Vagina (tissue), 2 donors: ENCODE measurements at regions not wholly inside any gene's neighbourhood (a gene's known extent, or its start where the extent isn't known, plus 50 kb on each side); places are given as distances from the start of the nearest gene placed in this dataset.
"Not testable (repeated sequence)": the region's sequence is repeated elsewhere in the genome, so short reads cannot be mapped to it uniquely, and the experiment has no call there.

Source experiments
- DNase-seq, 2 donors: peaks; one replicate each; pipeline ENCODE4 v3.0.0-alpha.2; 2017; ENCODE audit errors: extremely low spot score in 2 of 2
- H3K27ac ChIP-seq: fragments of 200-600 bp; sonication (generic); one replicate; pipeline ENCODE4 v1.5.1; 2019
- H3K27me3 ChIP-seq: fragments of 200-600 bp; sonication (generic); one replicate; pipeline ENCODE4 v1.5.1; 2019
- H3K36me3 ChIP-seq, 2 donors: fragments of 200-600 bp; sonication (generic); one replicate each; pipeline ENCODE4 v1.5.1; 2017 to 2019
- H3K4me1 ChIP-seq: fragments of 200-600 bp; sonication (generic); one replicate; pipeline ENCODE4 v1.5.1; 2019
- H3K4me3 ChIP-seq, 2 donors: fragments of 200-600 bp; sonication (generic); 1 replicate in 1 of 2; 2 replicates in 1 of 2; pipeline ENCODE4 v1.5.1; 2016 to 2019
- H3K9me3 ChIP-seq: fragments of 200-600 bp; sonication (generic); one replicate; pipeline ENCODE4 v1.5.1; 2019
- POLR2A ChIP-seq, 2 donors: fragments of 450-650 bp; IDR thresholded peaks; one replicate each; pipeline ENCODE4 v1.6.1; 2017; ENCODE audit warnings: antibody characterized with exemption in 2 of 2, mild to moderate bottlenecking in 2 of 2, moderate library complexity in 2 of 2
- POLR2AphosphoS5 ChIP-seq, 2 donors: sonication (generic); formaldehyde crosslinking; IDR thresholded peaks; one replicate each; pipeline ENCODE4 v1.9.0; 2017; ENCODE audit warnings: antibody characterized with exemption in 2 of 2, mild to moderate bottlenecking in 2 of 2, low read depth in 1 of 2; ENCODE audit not compliant: insufficient read depth in 1 of 2
- intact Hi-C: fragments of 100-400 bp; cut with DNase I; formaldehyde crosslinking; loops from one replicate; pipeline ENCODE4 v1.15.1; 2023
- TF ChIP-seq, protein P1 (sequence below), 3 experiments: fragments of 450-650 bp in 2 of 3; fragments of 200-600 bp in 1 of 3; sonication (generic) in 1 of 3; IDR thresholded peaks; one replicate each; pipeline ENCODE4 v1.5.1; 2017 to 2019; ENCODE audit warnings: antibody characterized with exemption in 3 of 3, mild to moderate bottlenecking in 2 of 3, moderate library complexity in 2 of 3

DNA sequence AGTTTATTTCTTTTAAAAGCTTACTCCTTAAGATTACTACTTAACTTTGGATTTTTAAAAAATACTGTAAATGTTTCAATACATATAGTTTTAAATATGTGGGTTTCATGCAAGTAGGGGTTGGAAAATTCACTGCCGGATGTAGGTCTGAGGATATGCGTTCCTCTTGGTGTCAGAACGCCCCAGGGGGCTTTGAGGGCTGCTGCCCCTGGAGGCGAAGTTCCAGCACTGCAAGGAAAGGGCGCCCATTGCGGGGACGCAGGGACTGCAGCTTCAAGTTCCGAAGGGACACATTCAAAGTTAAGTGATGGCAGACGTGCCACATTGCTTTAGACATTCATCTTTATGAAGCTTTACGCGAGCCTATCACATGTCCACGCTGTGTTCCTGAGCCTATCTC lies 152.9 kb downstream of the SOD2 start:
- TF ChIP-seq, protein P1, sequence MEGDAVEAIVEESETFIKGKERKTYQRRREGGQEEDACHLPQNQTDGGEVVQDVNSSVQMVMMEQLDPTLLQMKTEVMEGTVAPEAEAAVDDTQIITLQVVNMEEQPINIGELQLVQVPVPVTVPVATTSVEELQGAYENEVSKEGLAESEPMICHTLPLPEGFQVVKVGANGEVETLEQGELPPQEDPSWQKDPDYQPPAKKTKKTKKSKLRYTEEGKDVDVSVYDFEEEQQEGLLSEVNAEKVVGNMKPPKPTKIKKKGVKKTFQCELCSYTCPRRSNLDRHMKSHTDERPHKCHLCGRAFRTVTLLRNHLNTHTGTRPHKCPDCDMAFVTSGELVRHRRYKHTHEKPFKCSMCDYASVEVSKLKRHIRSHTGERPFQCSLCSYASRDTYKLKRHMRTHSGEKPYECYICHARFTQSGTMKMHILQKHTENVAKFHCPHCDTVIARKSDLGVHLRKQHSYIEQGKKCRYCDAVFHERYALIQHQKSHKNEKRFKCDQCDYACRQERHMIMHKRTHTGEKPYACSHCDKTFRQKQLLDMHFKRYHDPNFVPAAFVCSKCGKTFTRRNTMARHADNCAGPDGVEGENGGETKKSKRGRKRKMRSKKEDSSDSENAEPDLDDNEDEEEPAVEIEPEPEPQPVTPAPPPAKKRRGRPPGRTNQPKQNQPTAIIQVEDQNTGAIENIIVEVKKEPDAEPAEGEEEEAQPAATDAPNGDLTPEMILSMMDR (IDR thresholded peaks at IDR 0.05), result no peak
- TF ChIP-seq POLR2AphosphoS5 (IDR thresholded peaks at IDR 0.05; ENCODE audit: insufficient read depth in 1 of 2, low read depth in 1 of 2) (no peak), POLR2A (IDR thresholded peaks at IDR 0.05) (no peak)
- Histone ChIP-seq H3K9me3 (no peaks in the 10 kb centered on the region), H3K36me3 (no peaks in the 10 kb centered on the region), H3K27ac (no peak overlapping the region), H3K4me1 (no peaks in the 10 kb centered on the region), H3K27me3 (no peaks in the 10 kb centered on the region), H3K4me3 (no peak overlapping the region)
- no peak for DNase-seq
- intact Hi-C loops, result no loop called here

DNA sequence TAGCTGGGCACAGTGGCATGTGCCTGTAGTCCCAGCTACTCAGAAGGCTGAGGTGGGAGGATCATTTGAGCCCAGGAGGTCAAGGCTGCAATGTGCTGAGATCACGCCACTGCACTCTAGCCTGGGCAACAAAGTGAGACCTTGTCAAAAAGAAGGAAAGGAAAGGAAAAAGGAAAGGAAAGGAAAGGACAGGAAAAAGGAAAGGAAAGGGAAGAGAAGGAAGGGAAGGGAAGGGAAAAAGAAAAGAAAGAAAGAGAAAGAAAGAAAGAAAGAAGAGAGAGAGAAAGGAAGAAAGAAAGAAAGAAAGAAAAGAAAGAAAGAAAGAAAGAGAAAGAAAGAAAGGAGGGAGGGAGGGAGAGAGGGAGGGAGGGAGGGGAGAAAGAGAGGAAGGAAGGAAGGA lies 155.0 kb downstream of the SOD2 start:
- H3K27ac ChIP-seq, intact Hi-C loops, H3K4me1 ChIP-seq, H3K9me3 ChIP-seq, H3K4me3 ChIP-seq, DNase-seq, H3K27me3 ChIP-seq, H3K36me3 ChIP-seq: not testable (repeated sequence)

DNA sequence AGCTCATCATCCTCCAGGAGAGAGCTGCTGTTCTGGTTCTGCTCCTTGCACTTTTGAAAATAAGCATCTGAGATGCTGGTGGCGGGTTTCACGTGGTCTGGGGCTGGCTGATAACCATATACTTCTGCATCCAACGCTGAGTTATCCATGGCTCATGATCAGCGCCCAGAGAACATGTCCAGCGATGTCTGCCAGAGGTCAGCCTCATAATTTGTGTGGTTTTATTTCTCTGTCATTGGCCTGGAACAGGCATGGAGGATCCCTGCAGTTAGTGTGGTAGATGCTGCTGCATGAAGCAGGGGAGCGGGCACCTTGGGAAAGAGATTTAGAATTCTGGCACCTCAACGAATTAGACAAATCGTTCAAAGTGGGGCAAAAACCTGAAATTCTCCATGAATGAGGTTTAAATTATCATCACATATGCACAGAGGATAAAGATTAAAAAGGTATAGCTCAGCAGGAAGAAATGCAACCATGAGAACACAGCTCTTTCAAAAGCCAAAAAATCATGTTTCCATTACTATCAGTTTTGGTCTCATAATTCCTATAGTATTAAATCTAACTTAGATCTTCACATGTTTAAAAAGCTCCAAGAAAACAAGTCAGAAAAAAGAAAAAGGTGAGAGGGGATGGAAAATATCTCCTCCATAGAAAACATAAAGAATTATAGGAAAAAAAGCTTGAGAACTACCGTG lies 157.2 kb downstream of the SOD2 start:
- Histone ChIP-seq H3K27me3 (no peaks in the 10 kb centered on the region), H3K4me3 (no peak overlapping the region), H3K4me1 (peaks cover 7% of the 10 kb centered on the region), H3K9me3 (no peaks in the 10 kb centered on the region), H3K27ac (no peak overlapping the region), H3K36me3 (no peaks in the 10 kb centered on the region)
- intact Hi-C loops, result no loop called here
- TF ChIP-seq POLR2AphosphoS5 (IDR thresholded peaks at IDR 0.05; ENCODE audit: insufficient read depth in 1 of 2, low read depth in 1 of 2) (no peak), POLR2A (IDR thresholded peaks at IDR 0.05) (no peak)
- TF ChIP-seq, protein P1 (IDR thresholded peaks at IDR 0.05), result no peak
- DNase-seq, result no peak

DNA sequence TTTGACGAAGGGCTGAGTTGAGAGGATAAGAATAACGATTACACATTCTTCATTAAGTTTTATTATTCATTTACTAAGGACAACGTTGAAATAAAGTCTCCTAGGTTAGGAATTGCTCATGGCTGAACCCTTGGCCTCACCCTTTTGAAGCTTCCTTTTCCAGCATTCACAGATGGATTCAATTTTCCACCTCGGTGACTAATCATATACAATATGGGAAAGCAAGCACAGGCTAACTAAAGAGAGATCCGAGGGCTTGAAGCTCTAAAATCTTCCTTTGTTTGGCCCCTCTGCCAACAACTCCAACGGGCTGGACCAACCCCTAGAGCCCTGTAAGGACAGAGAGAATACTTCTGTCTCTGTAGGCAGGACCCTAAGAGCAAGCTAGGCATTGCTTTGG lies 159.5 kb downstream of the SOD2 start:
- DNase-seq, result no peak
- intact Hi-C loops, result no loop called here
- Histone ChIP-seq H3K4me3 (no peak overlapping the region), H3K9me3 (no peaks in the 10 kb centered on the region), H3K27me3 (no peaks in the 10 kb centered on the region), H3K36me3 (no peaks in the 10 kb centered on the region), H3K4me1 (peaks cover 15% of the 10 kb centered on the region), H3K27ac (no peak overlapping the region)
- TF ChIP-seq, protein P1 (IDR thresholded peaks at IDR 0.05), result no peak
- no peak for TF ChIP-seq POLR2A (IDR thresholded peaks at IDR 0.05)
- no peak for TF ChIP-seq POLR2AphosphoS5 (IDR thresholded peaks at IDR 0.05; ENCODE audit: insufficient read depth in 1 of 2, low read depth in 1 of 2)

DNA sequence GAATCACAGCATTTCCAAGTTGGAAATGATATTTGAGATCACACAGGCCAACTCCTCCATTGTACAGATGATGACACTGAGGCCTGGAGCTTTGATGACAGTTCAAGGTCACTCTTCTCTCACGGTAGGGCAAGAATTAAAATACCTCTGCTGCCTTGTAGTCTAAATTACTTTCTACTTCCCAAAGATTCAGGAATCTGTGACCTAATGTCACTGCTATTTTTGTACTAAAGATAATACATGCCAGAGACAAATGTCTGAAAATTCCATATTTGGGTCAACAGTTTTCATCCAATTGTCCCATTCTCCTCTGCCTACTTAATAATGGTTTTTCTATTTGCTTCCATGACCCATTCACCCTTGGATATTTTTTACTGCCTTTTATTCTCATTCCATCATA lies 160.0 kb downstream of the SOD2 start:
- H3K4me1 ChIP-seq, result peaks cover 15% of the 10 kb centered on the region
- TF ChIP-seq POLR2AphosphoS5 (IDR thresholded peaks at IDR 0.05; ENCODE audit: insufficient read depth in 1 of 2, low read depth in 1 of 2) (no peak), POLR2A (IDR thresholded peaks at IDR 0.05) (no peak)
- TF ChIP-seq, protein P1 (IDR thresholded peaks at IDR 0.05), result no peak
- no peak overlapping the region for H3K4me3 ChIP-seq
- no peaks in the 10 kb centered on the region for H3K27me3 ChIP-seq
- no peaks in the 10 kb centered on the region for H3K9me3 ChIP-seq
- no peak for DNase-seq
- no peaks in the 10 kb centered on the region for H3K36me3 ChIP-seq
- H3K27ac ChIP-seq, result no peak overlapping the region
- intact Hi-C loops, result no loop called here
